GM23248 (cell line): ENCODE measurements at regions not wholly inside any gene's neighbourhood (a gene's known extent, or its start where the extent isn't known, plus 50 kb on each side); places are given as distances from the start of the nearest gene placed in this dataset.

Experiments
- DNase-seq: peaks from one replicate; pipeline ENCODE4 v3.0.0-alpha.2; 2015
- H2AFZ ChIP-seq: fragments of 200-600 bp; sonication (generic); 2 replicates; pipeline ENCODE4 v1.6.1; 2016; ENCODE audit warnings: antibody characterized with exemption
- H3F3A ChIP-seq: fragments of 200-600 bp; sonication (generic); 2 replicates; pipeline ENCODE4 v1.6.1; 2016; ENCODE audit warnings: mild to moderate bottlenecking, antibody characterized with exemption, mixed run types; ENCODE audit not compliant: insufficient read depth
- H3K27ac ChIP-seq: fragments of 200-600 bp; sonication (generic); 2 replicates; pipeline ENCODE4 v1.5.1; 2016; ENCODE audit warnings: mild to moderate bottlenecking
- H3K27me3 ChIP-seq: fragments of 200-600 bp; sonication (generic); replicated peaks from 2 replicates; pipeline ENCODE4 v1.6.1; 2016; ENCODE audit warnings: mild to moderate bottlenecking; ENCODE audit not compliant: insufficient read depth
- H3K36me3 ChIP-seq: fragments of 200-600 bp; sonication (generic); 2 replicates; pipeline ENCODE4 v1.6.1; 2016; ENCODE audit warnings: low read depth, mild to moderate bottlenecking
- H3K4me1 ChIP-seq: fragments of 200-600 bp; sonication (generic); 2 replicates; pipeline ENCODE4 v1.6.1; 2016; ENCODE audit warnings: mild to moderate bottlenecking; ENCODE audit not compliant: insufficient read depth
- H3K4me2 ChIP-seq: fragments of 200-600 bp; sonication (generic); one replicate; pipeline ENCODE4 v1.6.1; 2016; ENCODE audit warnings: mild to moderate bottlenecking; ENCODE audit not compliant: unreplicated experiment
- H3K4me3 ChIP-seq: fragments of 200-600 bp; sonication (generic); 2 replicates; pipeline ENCODE4 v1.5.1; 2016; ENCODE audit warnings: mild to moderate bottlenecking
- H3K79me2 ChIP-seq: fragments of 200-600 bp; sonication (generic); 2 replicates; pipeline ENCODE4 v1.6.1; 2016; ENCODE audit warnings: mild to moderate bottlenecking; ENCODE audit not compliant: insufficient read depth
- H3K9ac ChIP-seq: fragments of 200-600 bp; sonication (generic); 2 replicates; pipeline ENCODE4 v1.6.1; 2016; ENCODE audit warnings: mild to moderate bottlenecking
- H3K9me2 ChIP-seq: fragments of 200-600 bp; sonication (generic); 2 replicates; pipeline ENCODE4 v1.6.1; 2016; ENCODE audit warnings: mixed run types, mild to moderate bottlenecking, moderate library complexity; ENCODE audit not compliant: insufficient read depth
- H3K9me3 ChIP-seq: fragments of 200-600 bp; sonication (generic); one replicate; pipeline ENCODE4 v1.6.1; 2017; ENCODE audit warnings: low read depth
- H4K20me1 ChIP-seq: fragments of 200-600 bp; sonication (generic); 2 replicates; pipeline ENCODE4 v1.6.0; 2016; ENCODE audit not compliant: insufficient read depth
- EZH2 ChIP-seq: fragments of 200-600 bp; sonication (generic); IDR thresholded peaks from 2 replicates; pipeline ENCODE4 v1.6.1; 2018; ENCODE audit warnings: antibody characterized with exemption, mild to moderate bottlenecking; ENCODE audit not compliant: insufficient read depth, poor library complexity, severe bottlenecking
- EZH2phosphoT487 ChIP-seq: fragments of 200-600 bp; sonication (generic); IDR thresholded peaks from 2 replicates; pipeline ENCODE4 v1.6.1; 2018; ENCODE audit warnings: antibody characterized with exemption, moderate library complexity, mild to moderate bottlenecking, low read depth; ENCODE audit not compliant: insufficient read depth
- WGBS, 2 experiments: methylation state at CpG; one replicate each; pipeline ENCODE4 v1.1.6; 2015 to 2017; ENCODE audit warnings: low lambda C conversion rate in 2 of 2, low coverage in 1 of 2; ENCODE audit errors: missing lambda C conversion rate in 2 of 2; 5-methylcytosine and 5-hydroxymethylcytosine counted together
- in situ Hi-C: fragments of 300-500 bp; cut with MboI; formaldehyde crosslinking; loops from 2 replicates; pipeline ENCODE4 v1.15.0; 2020

GRCh38 chr10:121332353-121332752 is 265.9 kb downstream of the FGFR2 start:
- Histone ChIP-seq H3K4me1 (no peaks in the 10 kb centered on the region), H2AFZ (no peak overlapping the region), H3K27ac (no peak overlapping the region), H3K4me3 (no peak overlapping the region), H3K79me2 (no peaks in the 10 kb centered on the region), H3K9me3 (no peaks in the 10 kb centered on the region), H3K36me3 (no peaks in the 10 kb centered on the region), H3K9ac (no peak overlapping the region), H3F3A (no peaks in the 10 kb centered on the region), H4K20me1 (no peaks in the 10 kb centered on the region), H3K4me2 (no peak overlapping the region), H3K9me2 (no peaks in the 10 kb centered on the region), H3K27me3 (no peaks in the 10 kb centered on the region)
- in situ Hi-C loops, result no loop called here
- DNase-seq, result no peak
- no peak for TF ChIP-seq EZH2phosphoT487
- TF ChIP-seq EZH2, result no peak
- 8 to 13% methylated on average over 1 of the region's 1 CpG for WGBS, 2 experiments

GRCh38 chr10:121332829-121333765 is 265.1 kb downstream of the FGFR2 start:
- DNase-seq, result no peak
- H3K79me2 ChIP-seq, result no peaks in the 10 kb centered on the region
- no peaks in the 10 kb centered on the region for H3K4me1 ChIP-seq
- H3K9me3 ChIP-seq, result no peaks in the 10 kb centered on the region
- H4K20me1 ChIP-seq, result no peaks in the 10 kb centered on the region
- no peak overlapping the region for H3K4me2 ChIP-seq
- no peaks in the 10 kb centered on the region for H3K36me3 ChIP-seq
- WGBS, 2 experiments, result 13 to 20% methylated on average over 5 of the region's 5 CpGs
- no peaks in the 10 kb centered on the region for H3K27me3 ChIP-seq
- in situ Hi-C loops, result no loop called here
- H3K4me3 ChIP-seq, result no peak overlapping the region
- no peak overlapping the region for H2AFZ ChIP-seq
- no peak for TF ChIP-seq EZH2phosphoT487
- TF ChIP-seq EZH2, result no peak
- no peak overlapping the region for H3K9ac ChIP-seq
- no peak overlapping the region for H3K27ac ChIP-seq
- no peaks in the 10 kb centered on the region for H3F3A ChIP-seq
- H3K9me2 ChIP-seq, result no peaks in the 10 kb centered on the region

GRCh38 chr10:121335386-121335925 is 262.8 kb downstream of the FGFR2 start:
- Histone ChIP-seq H4K20me1 (no peaks in the 10 kb centered on the region), H3K9me3 (no peaks in the 10 kb centered on the region), H3K27me3 (no peaks in the 10 kb centered on the region), H3F3A (no peaks in the 10 kb centered on the region), H3K36me3 (no peaks in the 10 kb centered on the region), H3K4me1 (no peaks in the 10 kb centered on the region), H3K4me2 (no peak overlapping the region), H3K27ac (no peak overlapping the region), H3K4me3 (no peak overlapping the region), H3K9me2 (no peaks in the 10 kb centered on the region), H3K79me2 (no peaks in the 10 kb centered on the region), H3K9ac (no peak overlapping the region), H2AFZ (no peak overlapping the region)
- TF ChIP-seq EZH2 (no peak), EZH2phosphoT487 (no peak)
- WGBS, 2 experiments, result 22 to 34% methylated on average over 7 of the region's 7 CpGs
- in situ Hi-C loops, result no loop called here
- no peak for DNase-seq

DNA sequence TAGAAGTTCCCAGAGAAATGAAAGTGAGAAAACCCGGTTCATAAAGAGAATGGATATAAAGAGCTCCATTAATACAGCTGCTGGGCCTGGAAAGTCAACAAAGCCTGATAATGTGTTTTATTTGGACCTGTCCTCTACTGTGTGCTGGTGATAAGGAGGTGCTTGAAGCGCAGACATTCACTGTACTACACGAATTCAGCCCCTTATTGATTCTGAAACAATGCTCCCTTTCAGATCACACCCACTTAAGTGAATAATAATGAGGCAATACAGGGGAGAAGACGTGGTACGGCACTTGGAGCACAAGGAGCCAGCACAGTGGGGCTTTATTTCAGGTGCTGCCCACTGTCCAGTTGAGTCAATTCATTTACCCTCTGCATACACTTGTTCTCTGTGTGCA is 260.8 kb downstream of the FGFR2 start:
- Histone ChIP-seq H3K9ac (no peak overlapping the region), H3K4me2 (no peak overlapping the region), H4K20me1 (no peaks in the 10 kb centered on the region), H3K4me3 (no peak overlapping the region), H3K9me2 (no peaks in the 10 kb centered on the region), H2AFZ (no peak overlapping the region), H3K79me2 (no peaks in the 10 kb centered on the region), H3K36me3 (no peaks in the 10 kb centered on the region), H3K27ac (no peak overlapping the region), H3F3A (no peaks in the 10 kb centered on the region), H3K9me3 (no peaks in the 10 kb centered on the region), H3K4me1 (no peaks in the 10 kb centered on the region), H3K27me3 (no peaks in the 10 kb centered on the region)
- in situ Hi-C loops, result no loop called here
- no peak for DNase-seq
- TF ChIP-seq EZH2, result no peak
- TF ChIP-seq EZH2phosphoT487, result no peak
- WGBS, 2 experiments, result 27 to 28% methylated on average over 5 of the region's 5 CpGs
